ENCODE measurements at regions not wholly inside any gene's neighbourhood (a gene's known extent, or its start where the extent isn't known, plus 50 kb on each side); places are given as distances from the start of the nearest gene placed in this dataset.

DNA sequence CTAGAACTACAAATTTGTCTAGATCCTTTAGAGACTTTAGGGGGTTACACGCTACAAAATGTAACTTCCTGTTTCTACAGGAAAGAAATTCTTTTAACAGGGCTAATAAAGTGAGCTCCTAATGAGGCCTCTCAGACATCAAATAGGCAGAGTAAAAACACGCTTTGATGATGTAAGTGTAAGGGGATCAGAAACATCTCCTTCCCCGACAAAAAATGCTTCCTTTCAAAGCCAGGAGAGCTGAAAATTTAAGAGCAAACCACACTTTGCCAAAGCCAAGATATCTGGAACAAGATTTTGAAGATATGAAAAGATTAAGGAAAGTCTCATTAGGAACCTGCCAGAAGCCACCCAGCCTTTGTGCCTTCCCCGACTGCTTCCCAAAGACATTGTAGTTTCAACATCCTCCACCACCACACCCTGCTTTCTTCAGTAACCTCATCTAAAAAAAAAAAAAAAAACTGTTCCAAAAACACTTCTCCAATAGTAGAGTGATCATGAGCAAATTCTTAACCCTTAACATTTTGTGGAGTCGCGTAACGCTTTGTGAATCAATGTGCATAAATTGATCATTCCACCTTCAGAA is 505.0 kb upstream of the THBS1 start:
- dilution Hi-C loops (cut with MboI; ENCODE audit: extremely low pct_ligation_motif_present, low sequenced_read_pairs) (no loop called here), intact Hi-C loops (cut with micrococcal nuclease) (no loop called here)
- Histone ChIP-seq H3K9ac (replicated peaks; ENCODE audit: extremely low read depth, insufficient read depth, low read length) (no peak overlapping the region), H3K9me1 (replicated peaks; ENCODE audit: control insufficient read depth, extremely low read depth, insufficient read depth, low read length) (no peaks in the 10 kb centered on the region), H3K36me3 (ENCODE audit: control insufficient read depth in 2 of 2, extremely low read depth in 1 of 2, insufficient read depth in 2 of 2, low read length in 2 of 2) (no peaks in the 10 kb centered on the region), H2AFZ (ENCODE audit: low read depth, low read length) (no peak overlapping the region), H4K20me1 (replicated peaks; ENCODE audit: control insufficient read depth, extremely low read depth, insufficient read depth, low read length) (no peaks in the 10 kb centered on the region), H3K4me3 (replicated peaks in 1 of 3; ENCODE audit: insufficient read depth in 1 of 3, low read depth in 1 of 3, low read length in 3 of 3) (no peak overlapping the region), H3K4me1 (ENCODE audit: control insufficient read depth, extremely low read depth, insufficient read depth, low read length) (peaks cover 6% of the 10 kb centered on the region), H3K27ac (ENCODE audit: insufficient read depth, low read depth, low read length) (no peak overlapping the region), H3K9me3 (replicated peaks; ENCODE audit: control insufficient read depth, insufficient read depth, low read length) (no peaks in the 10 kb centered on the region), H3K27me3 (ENCODE audit: control insufficient read depth in 2 of 2, insufficient read depth in 2 of 2, low read length in 2 of 2) (no peaks in the 10 kb centered on the region), H3K79me2 (ENCODE audit: control insufficient read depth, insufficient read depth, low read length) (no peaks in the 10 kb centered on the region), H3K4me2 (ENCODE audit: insufficient read depth, low read length) (no peak overlapping the region)
- TF ChIP-seq MYC (IDR thresholded peaks at IDR 0.05; ENCODE audit: low read depth, low read length), result no peak
- TF ChIP-seq GATA2 (IDR thresholded peaks at IDR 0.05; ENCODE audit: insufficient read depth, insufficient read length, low read depth, low read length), result no peak
- TF ChIP-seq FOS (IDR thresholded peaks at IDR 0.05; ENCODE audit: borderline replicate concordance, insufficient read depth, low read length), result no peak
- no peak for TF ChIP-seq EZH2 (IDR thresholded peaks at IDR 0.05; ENCODE audit: borderline replicate concordance, low read depth, low read length, severe bottlenecking)
- no peak for TF ChIP-seq MAX (IDR thresholded peaks at IDR 0.05; ENCODE audit: insufficient read depth, insufficient read length)
- TF ChIP-seq CTCF (IDR thresholded peaks at IDR 0.05; ENCODE audit: extremely low read depth in 1 of 2, insufficient read depth in 1 of 2, low read depth in 1 of 2, low read length in 2 of 2), result no peak
- TF ChIP-seq JUN (IDR thresholded peaks at IDR 0.05; ENCODE audit: borderline replicate concordance, insufficient read depth, insufficient read length, low read depth), result no peak
- no peak for TF ChIP-seq POLR2AphosphoS5 (IDR thresholded peaks at IDR 0.05; ENCODE audit: insufficient read depth, low read depth, low read length)
- TF ChIP-seq POLR2A (IDR thresholded peaks at IDR 0.05; ENCODE audit: low read depth, low read length), result no peak
- CTCF ChIA-PET, result interaction anchor here (1.7 kb wide), 1 partner anchor 49 kb away, joined by 4 read pairs; no protein-coding TSS in a partner anchor
- no TSS peak for BruUV-seq (replicated peaks)
- no peak for DNase-seq (ENCODE audit: low read depth, low spot score)
- no peak for FAIRE-seq
- POLR2A ChIA-PET, result no interaction called here

All from endothelial cell of umbilical vein (primary cell).